HEK293 (cell line): ENCODE measurements at regions not wholly inside any gene's neighbourhood (a gene's known extent, or its start where the extent isn't known, plus 50 kb on each side); places are given as distances from the start of the nearest gene placed in this dataset.

Experiments used
- CTCF ChIA-PET: fragments of 350-600 bp; formaldehyde crosslinking; extraction: SDS; loops from one replicate; lab custom pipeline; 2021; ENCODE audit warnings: antibody characterized with exemption; lab: Yijun Ruan, JAX
- POLR2A ChIA-PET: fragments of 300-600 bp; formaldehyde crosslinking; extraction: SDS; loops from one replicate; lab custom pipeline; 2020; ENCODE audit warnings: antibody characterized with exemption, inconsistent platforms; lab: Yijun Ruan, JAX
- H3K27ac ChIP-seq: fragments of 200-500 bp; sonication (Bioruptor generic); 2 replicates; pipeline ENCODE4 v1.5.1; 2014; ENCODE audit warnings: low read depth, low read length, control low read depth, inconsistent platforms; ENCODE audit errors: extremely low read depth
- H3K36me3 ChIP-seq, 2 experiments: fragments of 200-500 bp in 1 of 2; sonication (Bioruptor generic) in 1 of 2; 1 replicate in 1 of 2; 2 replicates in 1 of 2; pipeline ENCODE4 v1.5.1; 2014 to 2017; ENCODE audit warnings: inconsistent platforms in 2 of 2, low read length in 2 of 2; ENCODE audit not compliant: control insufficient read depth in 2 of 2, insufficient read depth in 1 of 2
- H3K4me1 ChIP-seq: fragments of 200-500 bp; sonication (Bioruptor generic); 2 replicates; pipeline ENCODE4 v1.5.1; 2014; ENCODE audit warnings: mild to moderate bottlenecking, low read length, inconsistent platforms; ENCODE audit not compliant: control insufficient read depth, insufficient read depth
- H3K4me3 ChIP-seq: 2 replicates; pipeline ENCODE4 v1.5.1; 2011; ENCODE audit warnings: low read depth, mild to moderate bottlenecking, control low read depth, low read length, moderate library complexity
- H3K9me3 ChIP-seq: fragments of 200-500 bp; sonication (Bioruptor generic); 2 replicates; pipeline ENCODE4 v1.5.1; 2014; ENCODE audit warnings: low read depth, low read length, inconsistent platforms; ENCODE audit not compliant: control insufficient read depth, insufficient read depth
- FEZF1 ChIP-seq: fragments of 450-650 bp; formaldehyde crosslinking; IDR thresholded peaks from 2 replicates; pipeline ENCODE4 v1.5.1; 2016; ENCODE audit warnings: missing biosample characterization, missing genetic modification characterization
- GLIS1 ChIP-seq: fragments of 450-650 bp; formaldehyde crosslinking; IDR thresholded peaks from 2 replicates; pipeline ENCODE4 v1.5.1; 2016; ENCODE audit warnings: missing biosample characterization, missing genetic modification characterization
- KLF1 ChIP-seq: fragments of 450-650 bp; formaldehyde crosslinking; IDR thresholded peaks from 2 replicates; pipeline ENCODE4 v1.5.1; 2016; ENCODE audit warnings: missing biosample characterization, missing genetic modification characterization
- KLF10 ChIP-seq: fragments of 450-650 bp; IDR thresholded peaks from 2 replicates; pipeline ENCODE4 v1.5.1; 2018; ENCODE audit warnings: missing biosample characterization, mild to moderate bottlenecking, missing genetic modification characterization
- KLF16 ChIP-seq: fragments of 450-650 bp; formaldehyde crosslinking; IDR thresholded peaks from 2 replicates; pipeline ENCODE4 v1.5.1; 2017; ENCODE audit warnings: missing biosample characterization, missing genetic modification characterization
- OSR2 ChIP-seq: fragments of 450-650 bp; formaldehyde crosslinking; IDR thresholded peaks from 2 replicates; pipeline ENCODE4 v1.5.1; 2016; ENCODE audit warnings: missing biosample characterization, missing genetic modification characterization
- OVOL3 ChIP-seq: fragments of 450-650 bp; formaldehyde crosslinking; IDR thresholded peaks from 2 replicates; pipeline ENCODE4 v1.5.1; 2016; ENCODE audit warnings: missing biosample characterization, missing genetic modification characterization
- PRDM1 ChIP-seq: fragments of 450-650 bp; formaldehyde crosslinking; IDR thresholded peaks from 2 replicates; pipeline ENCODE4; 2016; ENCODE audit warnings: missing biosample characterization, missing genetic modification characterization
- RBAK ChIP-seq: fragments of 450-650 bp; formaldehyde crosslinking; IDR thresholded peaks from 2 replicates; pipeline ENCODE4 v1.5.1; 2016; ENCODE audit warnings: missing biosample characterization, missing genetic modification characterization
- ZBTB8A ChIP-seq: fragments of 450-650 bp; formaldehyde crosslinking; IDR thresholded peaks from 2 replicates; pipeline ENCODE4 v1.5.1; 2016; ENCODE audit warnings: missing biosample characterization, missing genetic modification characterization
- ZFP41 ChIP-seq: fragments of 450-650 bp; formaldehyde crosslinking; IDR thresholded peaks from 2 replicates; pipeline ENCODE4 v1.5.1; 2016; ENCODE audit warnings: missing biosample characterization, missing genetic modification characterization, borderline replicate concordance
- ZNF155 ChIP-seq: fragments of 450-650 bp; formaldehyde crosslinking; IDR thresholded peaks from 2 replicates; pipeline ENCODE4 v1.5.1; 2016; ENCODE audit warnings: missing biosample characterization, missing genetic modification characterization
- ZNF221 ChIP-seq: fragments of 450-650 bp; formaldehyde crosslinking; IDR thresholded peaks from 2 replicates; pipeline ENCODE4 v1.5.1; 2017; ENCODE audit warnings: missing biosample characterization, missing genetic modification characterization, borderline replicate concordance
- ZNF302 ChIP-seq: fragments of 450-650 bp; formaldehyde crosslinking; IDR thresholded peaks from 2 replicates; pipeline ENCODE4 v1.5.1; 2016; ENCODE audit warnings: missing biosample characterization, missing genetic modification characterization, low read depth
- ZNF341 ChIP-seq: fragments of 450-650 bp; formaldehyde crosslinking; IDR thresholded peaks from 2 replicates; pipeline ENCODE4; 2016; ENCODE audit warnings: low read depth, missing biosample characterization, missing genetic modification characterization
- ZNF398 ChIP-seq: fragments of 450-650 bp; formaldehyde crosslinking; IDR thresholded peaks from 2 replicates; pipeline ENCODE4 v1.5.1; 2017; ENCODE audit warnings: missing biosample characterization, missing genetic modification characterization
- ZNF426 ChIP-seq: fragments of 450-650 bp; formaldehyde crosslinking; IDR thresholded peaks from 2 replicates; pipeline ENCODE4 v1.5.1; 2017; ENCODE audit warnings: missing biosample characterization, missing genetic modification characterization, mild to moderate bottlenecking, inconsistent platforms, moderate library complexity
- ZNF518A ChIP-seq: fragments of 450-650 bp; formaldehyde crosslinking; conservative IDR thresholded peaks from 2 replicates; pipeline ENCODE4 v1.5.1; 2016; ENCODE audit warnings: low read depth, missing biosample characterization, missing genetic modification characterization
- ZNF555 ChIP-seq: fragments of 450-650 bp; formaldehyde crosslinking; conservative IDR thresholded peaks from 2 replicates; pipeline ENCODE4 v1.5.1; 2017; ENCODE audit warnings: missing biosample characterization, mild to moderate bottlenecking, missing genetic modification characterization, inconsistent platforms
- ZNF558 ChIP-seq: fragments of 450-650 bp; formaldehyde crosslinking; IDR thresholded peaks from 2 replicates; pipeline ENCODE4 v1.5.1; 2016; ENCODE audit warnings: missing biosample characterization, missing genetic modification characterization
- ZNF600 ChIP-seq: fragments of 450-650 bp; formaldehyde crosslinking; IDR thresholded peaks from 2 replicates; pipeline ENCODE4 v1.5.1; 2016; ENCODE audit warnings: missing biosample characterization, missing genetic modification characterization
- ZNF621 ChIP-seq: fragments of 450-650 bp; formaldehyde crosslinking; IDR thresholded peaks from 2 replicates; pipeline ENCODE4 v1.5.1; 2017; ENCODE audit warnings: missing biosample characterization, missing genetic modification characterization
- ZNF658 ChIP-seq: fragments of 450-650 bp; formaldehyde crosslinking; IDR thresholded peaks from 2 replicates; pipeline ENCODE4; 2016; ENCODE audit warnings: missing biosample characterization, missing genetic modification characterization
- ZNF768 ChIP-seq: fragments of 450-650 bp; formaldehyde crosslinking; IDR thresholded peaks from 2 replicates; pipeline ENCODE4 v1.5.1; 2018; ENCODE audit warnings: missing biosample characterization, mild to moderate bottlenecking, missing genetic modification characterization
- ZNF830 ChIP-seq: fragments of 450-650 bp; IDR thresholded peaks from 2 replicates; pipeline ENCODE4 v1.5.0; 2018; ENCODE audit warnings: missing biosample characterization, missing genetic modification characterization, low read depth, mild to moderate bottlenecking, moderate library complexity

GRCh38 chr14:54194501-54194900, 202.3 kb upstream of the CDKN3 start:
- no peak overlapping the region for H3K4me3 ChIP-seq
- no peaks in the 10 kb centered on the region for H3K36me3 ChIP-seq
- 0 out of 2 replicates have a peak, but pooled peaks cover 2% of the 10 kb centered on the region for H3K4me1 ChIP-seq
- H3K9me3 ChIP-seq: no peaks in the 10 kb centered on the region
- TF ChIP-seq ZNF658 (tag by site-specific recombination) (no peak), FEZF1 (tag by site-specific recombination) (peak; percentile 41; the same call in 1 of the 2 replicates), ZNF155 (tag by site-specific recombination) (no peak), ZNF768 (no peak), ZNF621 (tag by site-specific recombination) (no peak), OVOL3 (tag by site-specific recombination) (no peak)
- H3K27ac ChIP-seq: no peak overlapping the region
- ChIA-PET CTCF (interaction anchor here (0.8 to 0.9 kb wide), 2 partner anchors 88 to 154 kb away, joined by 3 read pairs; no protein-coding TSS in a partner anchor), POLR2A (interaction anchor here (0.7 kb wide), 1 partner anchor 93 kb away, joined by 4 read pairs; no protein-coding TSS in a partner anchor)

- POLR2A ChIA-PET: no interaction called here
- no peaks in the 10 kb centered on the region for H3K36me3 ChIP-seq
- no peak for TF ChIP-seq ZNF600 (tag by site-specific recombination)
- TF ChIP-seq ZBTB8A (tag by site-specific recombination): no peak
- no peak for TF ChIP-seq ZNF341 (tag by site-specific recombination)
- no peak for TF ChIP-seq RBAK (tag by site-specific recombination)
- no peak for TF ChIP-seq PRDM1 (tag by site-specific recombination)
- no peak for TF ChIP-seq ZFP41 (tag by site-specific recombination)
- no peak for TF ChIP-seq ZNF658 (tag by site-specific recombination)
- TF ChIP-seq GLIS1 (tag by site-specific recombination): no peak
- TF ChIP-seq OSR2 (tag by site-specific recombination): no peak
- TF ChIP-seq ZNF426 (tag by site-specific recombination): no peak
- no peak for TF ChIP-seq ZNF518A (tag by site-specific recombination)
- 0 out of 2 replicates have a peak, but pooled peaks cover 2% of the 10 kb centered on the region for H3K4me1 ChIP-seq
- H3K27ac ChIP-seq: no peak overlapping the region
- H3K9me3 ChIP-seq: no peaks in the 10 kb centered on the region
- CTCF ChIA-PET: no interaction called here
- H3K4me3 ChIP-seq: no peak overlapping the region
Observed at GRCh38 chr14:54197369-54197768, 199.4 kb upstream of the CDKN3 start.

- POLR2A ChIA-PET: no interaction called here
- no peaks in the 10 kb centered on the region for H3K36me3 ChIP-seq
- TF ChIP-seq KLF10 (tag by site-specific recombination): no peak
- no peak for TF ChIP-seq RBAK (tag by site-specific recombination)
- no peak for TF ChIP-seq ZNF302 (tag by site-specific recombination)
- TF ChIP-seq ZNF600 (tag by site-specific recombination): no peak
- no peak for TF ChIP-seq ZNF830
- TF ChIP-seq ZNF221 (tag by site-specific recombination): no peak
- no peak for TF ChIP-seq KLF16 (tag by site-specific recombination)
- TF ChIP-seq KLF1 (tag by site-specific recombination): no peak
- TF ChIP-seq ZNF555 (tag by site-specific recombination): no peak
- no peak for TF ChIP-seq ZNF398
- no peak for TF ChIP-seq ZNF558
Observed at GRCh38 chr14:54200726-54201125, 196.1 kb upstream of the CDKN3 start.

More at GRCh38 chr14:54200726-54201125, 196.1 kb upstream of the CDKN3 start:
- Histone ChIP-seq H3K4me3 (no peak overlapping the region), H3K9me3 (no peaks in the 10 kb centered on the region), H3K4me1 (no peaks in the 10 kb centered on the region), H3K27ac (no peak overlapping the region)
- CTCF ChIA-PET: interaction anchor here (0.6 to 1.4 kb wide), 2 partner anchors 147 to 1146 kb away, joined by 3 to 4 read pairs; no protein-coding TSS in a partner anchor
